ENCODE measurements at regions not wholly inside any gene's neighbourhood (a gene's known extent, or its start where the extent isn't known, plus 50 kb on each side); places are given as distances from the start of the nearest gene placed in this dataset.

GRCh38 chr2:12219761-12220160 lies 473.3 kb downstream of the LPIN1 start (continued):
- TF ChIP-seq CTCF (IDR thresholded peaks at IDR 0.05 in 2 of 3, conservative IDR thresholded peaks at IDR 0.05 in 1 of 3; ENCODE audit: borderline replicate concordance in 1 of 3, insufficient read depth in 1 of 3, low read depth in 2 of 3, low read length in 2 of 3), result no peak
- no peak for TF ChIP-seq POLR2A (IDR thresholded peaks at IDR 0.05; ENCODE audit: borderline replicate concordance, extremely low read depth, insufficient read depth, insufficient read length)
- no peak for TF ChIP-seq MAX (IDR thresholded peaks at IDR 0.05)
- TF ChIP-seq RAD21 (IDR thresholded peaks at IDR 0.05; ENCODE audit: low read depth), result no peak

GRCh38 chr2:12221584-12221983 lies 475.2 kb downstream of the LPIN1 start:
- H2AFZ ChIP-seq (ENCODE audit: low read depth, low read length, poor library complexity, severe bottlenecking), result no peak overlapping the region
- H3K36me3 ChIP-seq (ENCODE audit: control insufficient read depth in 1 of 2, insufficient read depth in 2 of 2, low read length in 2 of 2), result no peaks in the 10 kb centered on the region
- H3K9ac ChIP-seq (ENCODE audit: low read length), result no peak overlapping the region
- no peak for ATAC-seq
- no peak overlapping the region for H3K4me2 ChIP-seq (ENCODE audit: low read length)
- intact Hi-C loops (cut with micrococcal nuclease), result no loop called here
- H3K27ac ChIP-seq (ENCODE audit: low read depth, low read length), result no peak overlapping the region
- ChIA-PET RAD21 (ENCODE audit: low non-redundant PET in 1 of 2, low total read pairs in 2 of 2, uncharacterized antibody in 2 of 2, unreplicated experiment in 2 of 2) (no interaction called here), POLR2A (no interaction called here), CTCF (no interaction called here)
- no peak for DNase-seq (ENCODE audit: low read depth, low spot score)
- H3K4me3 ChIP-seq (replicated peaks in 1 of 2; ENCODE audit: low read depth in 1 of 2, low read length in 2 of 2), result no peak overlapping the region
- no peaks in the 10 kb centered on the region for H3K4me1 ChIP-seq (ENCODE audit: control insufficient read depth in 1 of 2, insufficient read depth in 2 of 2, low read length in 2 of 2)
- no peaks in the 10 kb centered on the region for H3K79me2 ChIP-seq (ENCODE audit: insufficient read depth, low read length)
- BruUV-seq (replicated peaks), result no TSS peak
- peaks cover 0 to 5% of the 10 kb centered on the region in 2 experiments; a peak in 1 of 4 replicates for H3K9me3 ChIP-seq (ENCODE audit: control insufficient read depth in 1 of 2, insufficient read depth in 1 of 2, low read depth in 1 of 2, low read length in 2 of 2)
- no peaks in the 10 kb centered on the region for H3K9me2 ChIP-seq (ENCODE audit: insufficient read depth)
- no peak for TF ChIP-seq CBX3 (IDR thresholded peaks at IDR 0.05; ENCODE audit: low read depth)
- TF ChIP-seq EGR1 (IDR thresholded peaks at IDR 0.05; ENCODE audit: low read depth), result no peak
- no peak for TF ChIP-seq SP1 (IDR thresholded peaks at IDR 0.05; ENCODE audit: low read depth)
- TF ChIP-seq EZH2 (IDR thresholded peaks at IDR 0.05), result no peak
- no peak for TF ChIP-seq JUND (IDR thresholded peaks at IDR 0.05)
- no peak for TF ChIP-seq ZFX (IDR thresholded peaks at IDR 0.05)
- TF ChIP-seq ELF1 (IDR thresholded peaks at IDR 0.05; ENCODE audit: borderline replicate concordance, low read depth), result no peak
- no peak for TF ChIP-seq SIN3A (IDR thresholded peaks at IDR 0.05; ENCODE audit: low read depth)
- no peak for TF ChIP-seq FOSL1 (IDR thresholded peaks at IDR 0.05; ENCODE audit: low read depth)
- TF ChIP-seq CTCF (IDR thresholded peaks at IDR 0.05 in 2 of 3, conservative IDR thresholded peaks at IDR 0.05 in 1 of 3; ENCODE audit: borderline replicate concordance in 1 of 3, insufficient read depth in 1 of 3, low read depth in 2 of 3, low read length in 2 of 3), result no peak
- TF ChIP-seq ATF3 (IDR thresholded peaks at IDR 0.05), result no peak
- TF ChIP-seq YY1 (IDR thresholded peaks at IDR 0.05; ENCODE audit: extremely low read depth, insufficient replicate concordance, low read depth, low read length), result no peak
- TF ChIP-seq TCF7L2 (IDR thresholded peaks at IDR 0.05; ENCODE audit: borderline replicate concordance, extremely low read depth, insufficient read depth, insufficient read length), result no peak
- TF ChIP-seq POLR2AphosphoS5 (IDR thresholded peaks at IDR 0.05; ENCODE audit: low read depth, low read length), result no peak
- no peak for TF ChIP-seq SRF (IDR thresholded peaks at IDR 0.05; ENCODE audit: low read depth)
- no peak for TF ChIP-seq ZNF274 (IDR thresholded peaks at IDR 0.05; ENCODE audit: low read depth, low read length)
- no peak for TF ChIP-seq RAD21 (IDR thresholded peaks at IDR 0.05; ENCODE audit: low read depth)
- no peak for TF ChIP-seq MAX (IDR thresholded peaks at IDR 0.05)
- TF ChIP-seq CEBPB (IDR thresholded peaks at IDR 0.05; ENCODE audit: low read depth), result no peak
- no peaks in the 10 kb centered on the region for H3K27me3 ChIP-seq (ENCODE audit: insufficient read depth, low read length)
- H4K20me1 ChIP-seq (ENCODE audit: insufficient read depth), result no peaks in the 10 kb centered on the region
